ENCODE measurements at regions not wholly inside any gene's neighbourhood (a gene's known extent, or its start where the extent isn't known, plus 50 kb on each side); places are given as distances from the start of the nearest gene placed in this dataset.

DNA sequence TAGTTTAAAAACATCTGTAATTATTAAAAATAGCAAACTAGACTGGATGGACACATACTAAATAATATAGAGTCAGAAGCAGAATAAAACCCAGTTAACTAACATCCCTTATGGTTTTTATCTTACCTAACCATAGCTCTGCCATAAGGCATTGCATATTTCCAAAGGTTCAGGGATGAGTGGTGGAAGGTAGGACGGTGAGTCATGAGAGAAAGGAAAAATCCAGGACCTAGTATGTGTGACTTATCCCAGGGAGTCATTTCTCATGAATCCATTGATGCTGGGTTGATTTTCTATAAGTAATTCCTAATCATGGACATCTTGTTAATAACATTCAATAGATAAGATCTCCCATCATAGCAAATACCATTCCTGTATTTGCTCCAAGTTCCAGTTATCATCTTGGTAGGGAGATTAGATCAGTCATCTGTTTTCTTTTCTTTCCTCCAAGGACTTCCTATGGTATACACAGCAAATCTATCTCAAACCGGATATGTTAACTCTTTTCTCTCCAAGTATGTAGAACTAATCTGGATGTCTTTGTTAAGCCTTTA, 490.7 kb upstream of the B3GALT2 start:
- intact Hi-C loops (cut with DNase I; ENCODE audit: low total_unique reads): no loop called here
- TF ChIP-seq, protein P1, sequence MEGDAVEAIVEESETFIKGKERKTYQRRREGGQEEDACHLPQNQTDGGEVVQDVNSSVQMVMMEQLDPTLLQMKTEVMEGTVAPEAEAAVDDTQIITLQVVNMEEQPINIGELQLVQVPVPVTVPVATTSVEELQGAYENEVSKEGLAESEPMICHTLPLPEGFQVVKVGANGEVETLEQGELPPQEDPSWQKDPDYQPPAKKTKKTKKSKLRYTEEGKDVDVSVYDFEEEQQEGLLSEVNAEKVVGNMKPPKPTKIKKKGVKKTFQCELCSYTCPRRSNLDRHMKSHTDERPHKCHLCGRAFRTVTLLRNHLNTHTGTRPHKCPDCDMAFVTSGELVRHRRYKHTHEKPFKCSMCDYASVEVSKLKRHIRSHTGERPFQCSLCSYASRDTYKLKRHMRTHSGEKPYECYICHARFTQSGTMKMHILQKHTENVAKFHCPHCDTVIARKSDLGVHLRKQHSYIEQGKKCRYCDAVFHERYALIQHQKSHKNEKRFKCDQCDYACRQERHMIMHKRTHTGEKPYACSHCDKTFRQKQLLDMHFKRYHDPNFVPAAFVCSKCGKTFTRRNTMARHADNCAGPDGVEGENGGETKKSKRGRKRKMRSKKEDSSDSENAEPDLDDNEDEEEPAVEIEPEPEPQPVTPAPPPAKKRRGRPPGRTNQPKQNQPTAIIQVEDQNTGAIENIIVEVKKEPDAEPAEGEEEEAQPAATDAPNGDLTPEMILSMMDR (IDR thresholded peaks at IDR 0.05): no peak
- Histone ChIP-seq H3K9me3 (no peaks in the 10 kb centered on the region), H3K36me3 (no peaks in the 10 kb centered on the region), H3K27ac (no peak overlapping the region), H3K27me3 (no peaks in the 10 kb centered on the region), H3K4me1 (no peaks in the 10 kb centered on the region), H3K4me3 (no peak overlapping the region)
- DNase-seq: no peak

DNA sequence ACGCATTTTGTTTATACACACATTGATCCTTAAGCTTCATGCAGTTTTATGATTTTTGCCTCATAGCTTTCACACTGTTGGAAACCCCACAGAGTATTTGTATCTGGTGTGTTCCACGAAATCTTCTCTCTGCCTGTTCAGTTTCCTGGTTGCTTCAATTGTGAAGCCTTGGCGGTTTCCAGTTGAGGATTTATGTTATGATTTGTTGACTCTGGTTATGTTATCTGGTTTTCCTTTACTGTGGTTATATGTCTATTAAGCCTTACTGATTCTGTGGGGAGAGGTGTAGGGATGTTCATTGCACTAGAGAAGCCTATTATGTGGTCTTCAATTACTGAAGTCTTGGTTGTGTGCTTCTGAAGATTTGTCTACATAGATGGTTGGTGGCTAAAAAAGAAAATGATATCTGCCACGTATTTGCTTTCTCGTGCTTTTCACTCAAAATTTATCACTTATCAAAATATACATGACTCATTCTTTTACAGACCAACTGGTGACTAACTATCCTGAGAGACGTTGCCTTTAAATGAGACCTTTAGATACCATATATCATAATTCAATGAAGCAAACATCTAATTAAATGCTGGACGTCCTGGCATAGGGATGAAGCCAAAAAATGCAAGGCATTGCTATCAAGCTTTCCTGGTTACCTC, 488.0 kb upstream of the B3GALT2 start:
- H3K36me3 ChIP-seq: no peaks in the 10 kb centered on the region
- DNase-seq: no peak
- intact Hi-C loops (cut with DNase I; ENCODE audit: low total_unique reads): no loop called here
- H3K27ac ChIP-seq: no peak overlapping the region
- H3K27me3 ChIP-seq: no peaks in the 10 kb centered on the region
- H3K9me3 ChIP-seq: no peaks in the 10 kb centered on the region
- TF ChIP-seq, protein P1 (IDR thresholded peaks at IDR 0.05): no peak
- no peak overlapping the region for H3K4me3 ChIP-seq
- H3K4me1 ChIP-seq: no peaks in the 10 kb centered on the region

DNA sequence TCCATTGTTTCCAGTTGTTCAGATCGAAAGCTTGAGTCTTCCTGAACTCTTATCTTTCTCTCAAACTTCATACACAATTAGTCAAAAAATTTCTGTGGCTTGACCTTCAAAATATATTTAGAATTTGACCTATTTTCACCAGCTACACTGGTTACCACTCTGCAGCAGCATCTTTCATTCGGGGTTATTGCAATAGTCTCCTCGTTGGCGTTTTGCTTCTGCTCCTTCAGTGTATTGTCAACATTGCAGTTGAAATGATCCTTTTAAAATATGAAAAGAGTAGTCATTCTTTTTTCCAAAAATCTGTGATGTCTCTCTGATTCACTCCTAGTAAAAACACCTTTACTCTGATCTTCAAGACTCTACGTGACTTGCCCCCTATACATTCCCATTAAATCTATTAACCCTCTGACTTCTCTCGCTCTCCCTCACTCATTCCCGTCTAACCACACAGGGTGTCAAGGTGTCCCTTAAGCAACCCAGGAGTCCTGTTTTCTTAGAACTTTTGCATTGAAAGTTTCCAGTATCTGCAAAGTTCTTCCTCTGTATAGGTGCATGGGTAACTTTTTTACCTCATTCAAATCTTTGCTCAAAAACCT, 480.2 kb upstream of the B3GALT2 start:
- Histone ChIP-seq H3K9me3 (no peaks in the 10 kb centered on the region), H3K27me3 (no peaks in the 10 kb centered on the region), H3K4me1 (peaks cover 0 to under 1% (median 0%) of the 10 kb centered on the region in 4 donors), H3K36me3 (no peaks in the 10 kb centered on the region), H3K27ac (no peak overlapping the region), H3K4me3 (no peak overlapping the region)
- intact Hi-C loops (cut with DNase I; ENCODE audit: low total_unique reads): no loop called here
- DNase-seq: no peak
- TF ChIP-seq, protein P1 (IDR thresholded peaks at IDR 0.05): no peak

DNA sequence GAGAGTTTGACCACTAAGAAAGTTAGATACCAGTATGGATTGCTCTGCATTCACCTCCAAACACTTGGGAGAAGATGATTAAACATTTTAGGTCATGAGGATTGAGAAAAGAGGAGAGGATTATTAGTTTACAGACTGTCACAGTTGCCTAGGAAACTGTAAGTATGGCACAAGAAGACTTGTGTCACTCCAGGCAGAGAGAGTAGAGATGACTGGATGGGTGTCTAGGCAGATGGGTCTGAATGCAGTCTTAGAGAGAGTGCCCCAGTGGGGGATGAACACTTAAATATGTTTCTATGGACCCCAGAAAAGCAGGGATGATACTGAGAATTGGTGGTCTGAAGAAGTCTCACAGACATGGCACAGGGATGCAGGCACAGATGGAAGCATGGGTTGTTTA, 477.6 kb upstream of the B3GALT2 start:
- H3K36me3 ChIP-seq: no peaks in the 10 kb centered on the region
- no peaks in the 10 kb centered on the region for H3K27me3 ChIP-seq
- H3K27ac ChIP-seq: no peak overlapping the region
- no peaks in the 10 kb centered on the region for H3K9me3 ChIP-seq
- no peak for DNase-seq
- no peak overlapping the region for H3K4me3 ChIP-seq
- intact Hi-C loops (cut with DNase I; ENCODE audit: low total_unique reads): no loop called here
- TF ChIP-seq, protein P1 (IDR thresholded peaks at IDR 0.05): no peak
- H3K4me1 ChIP-seq: peaks cover 0 to 26% (median 6%) of the 10 kb centered on the region in 4 donors

DNA sequence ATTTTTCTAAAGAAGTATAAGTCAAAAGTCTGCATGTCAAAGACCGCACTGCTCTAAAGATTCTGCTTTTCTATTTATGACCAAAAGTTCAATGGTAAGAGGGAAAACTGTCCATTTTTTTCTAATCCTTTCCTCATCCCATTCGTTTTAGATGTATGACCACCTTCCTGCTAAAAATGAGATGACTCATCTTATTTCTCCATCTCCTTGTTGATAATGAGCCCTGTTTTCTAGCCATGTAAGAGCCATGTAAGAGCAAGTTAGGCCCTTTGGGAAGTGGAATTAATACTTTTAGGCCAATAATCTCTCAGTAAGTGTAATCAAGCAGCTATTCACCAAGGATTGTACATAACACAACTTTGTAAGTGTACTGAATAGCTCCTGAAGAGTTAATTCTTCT, 475.6 kb upstream of the B3GALT2 start:
- TF ChIP-seq, protein P1 (IDR thresholded peaks at IDR 0.05): no peak
- H3K4me1 ChIP-seq: peaks cover 0 to 46% (median 6%) of the 10 kb centered on the region in 4 donors
- H3K9me3 ChIP-seq: no peaks in the 10 kb centered on the region
- H3K4me3 ChIP-seq: no peak overlapping the region
- H3K27ac ChIP-seq: no peak overlapping the region
- H3K36me3 ChIP-seq: no peaks in the 10 kb centered on the region
- DNase-seq: no peak
- intact Hi-C loops (cut with DNase I; ENCODE audit: low total_unique reads): no loop called here
- no peaks in the 10 kb centered on the region for H3K27me3 ChIP-seq

All from tibial artery (tissue), 4 donors.